ENCODE measurements at regions not wholly inside any gene's neighbourhood (a gene's known extent, or its start where the extent isn't known, plus 50 kb on each side); places are given as distances from the start of the nearest gene placed in this dataset.

DNA sequence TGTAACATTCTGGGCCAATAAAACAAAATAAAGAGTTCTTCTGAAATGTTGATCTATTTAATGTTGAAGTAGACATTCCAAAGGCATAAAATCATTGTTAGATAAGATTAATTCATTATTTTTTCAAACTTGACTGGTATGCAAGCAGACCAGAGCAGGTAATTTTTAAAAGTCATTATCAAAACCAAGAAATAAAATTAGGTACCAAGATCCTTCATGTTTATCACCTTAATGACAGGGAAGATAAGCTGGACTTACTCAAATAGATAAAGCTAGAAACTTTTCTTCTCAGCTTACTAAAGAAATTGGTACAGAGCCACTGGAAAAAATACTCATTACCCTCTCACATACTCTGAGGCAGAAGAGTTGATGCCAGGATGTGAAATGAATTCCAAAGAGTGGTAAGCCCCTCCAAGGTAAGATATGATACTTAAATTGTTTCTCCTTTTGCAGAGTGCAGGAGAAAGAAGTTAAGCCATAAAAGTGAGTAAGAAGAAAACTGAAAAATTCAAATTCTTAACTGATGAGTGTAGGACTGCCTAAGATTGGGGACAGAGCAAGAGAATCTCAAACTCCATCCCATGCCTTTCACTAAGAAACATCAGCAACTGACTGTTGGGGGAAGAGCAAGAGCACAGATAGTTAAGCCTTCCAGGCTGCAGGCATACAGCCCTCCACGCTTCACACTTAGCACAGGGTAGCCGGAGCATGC lies 111.9 kb downstream of the SLC41A2 start:
- Histone ChIP-seq H3K27me3 (ENCODE audit: control insufficient read depth in 2 of 2, insufficient read depth in 1 of 2, low read length in 1 of 2) (no peaks in the 10 kb centered on the region), H3K36me3 (ENCODE audit: control insufficient read depth in 2 of 2, insufficient read depth in 2 of 2, low read length in 1 of 2) (no peaks in the 10 kb centered on the region), H3K4me1 (ENCODE audit: control insufficient read depth in 2 of 2, insufficient read depth in 2 of 2, low read length in 2 of 2) (no peaks in the 10 kb centered on the region), H3K4me3 (ENCODE audit: low read length in 2 of 2) (no peak overlapping the region), H3K9me3 (ENCODE audit: control insufficient read depth in 2 of 2, insufficient read depth in 1 of 2, low read length in 1 of 2) (no peaks in the 10 kb centered on the region), H3K27ac (ENCODE audit: low read depth in 1 of 2, low read length in 1 of 2) (no peak overlapping the region)
- DNase-seq (ENCODE audit: low read depth in 6 of 9, low spot score in 9 of 9), result no peak
- WGBS, result 100% methylated on average over 2 of the region's 2 CpGs

GRCh38 chr12:104844123-104844522 lies 114.0 kb downstream of the SLC41A2 start:
- Histone ChIP-seq H3K27ac (ENCODE audit: low read depth in 1 of 2, low read length in 1 of 2) (no peak overlapping the region), H3K9me3 (ENCODE audit: control insufficient read depth in 2 of 2, insufficient read depth in 1 of 2, low read length in 1 of 2) (no peaks in the 10 kb centered on the region), H3K27me3 (ENCODE audit: control insufficient read depth in 2 of 2, insufficient read depth in 1 of 2, low read length in 1 of 2) (no peaks in the 10 kb centered on the region), H3K4me3 (ENCODE audit: low read length in 2 of 2) (no peak overlapping the region), H3K36me3 (ENCODE audit: control insufficient read depth in 2 of 2, insufficient read depth in 2 of 2, low read length in 1 of 2) (no peaks in the 10 kb centered on the region), H3K4me1 (ENCODE audit: control insufficient read depth in 2 of 2, insufficient read depth in 2 of 2, low read length in 2 of 2) (no peaks in the 10 kb centered on the region)
- WGBS, result 97% methylated on average over 1 of the region's 1 CpG
- DNase-seq (ENCODE audit: low read depth in 6 of 9, low spot score in 9 of 9), result no peak

GRCh38 chr12:104840262-104840661 lies 117.8 kb downstream of the SLC41A2 start:
- H3K4me1 ChIP-seq (ENCODE audit: control insufficient read depth in 2 of 2, insufficient read depth in 2 of 2, low read length in 2 of 2), result no peaks in the 10 kb centered on the region
- no peaks in the 10 kb centered on the region for H3K27me3 ChIP-seq (ENCODE audit: control insufficient read depth in 2 of 2, insufficient read depth in 1 of 2, low read length in 1 of 2)
- no peaks in the 10 kb centered on the region for H3K9me3 ChIP-seq (ENCODE audit: control insufficient read depth in 2 of 2, insufficient read depth in 1 of 2, low read length in 1 of 2)
- H3K36me3 ChIP-seq (ENCODE audit: control insufficient read depth in 2 of 2, insufficient read depth in 2 of 2, low read length in 1 of 2), result no peaks in the 10 kb centered on the region
- no peak for DNase-seq (ENCODE audit: low read depth in 6 of 9, low spot score in 9 of 9)
- 100% methylated on average over 1 of the region's 1 CpG for WGBS
- no peak overlapping the region for H3K27ac ChIP-seq (ENCODE audit: low read depth in 1 of 2, low read length in 1 of 2)
- no peak overlapping the region for H3K4me3 ChIP-seq (ENCODE audit: low read length in 2 of 2)

DNA sequence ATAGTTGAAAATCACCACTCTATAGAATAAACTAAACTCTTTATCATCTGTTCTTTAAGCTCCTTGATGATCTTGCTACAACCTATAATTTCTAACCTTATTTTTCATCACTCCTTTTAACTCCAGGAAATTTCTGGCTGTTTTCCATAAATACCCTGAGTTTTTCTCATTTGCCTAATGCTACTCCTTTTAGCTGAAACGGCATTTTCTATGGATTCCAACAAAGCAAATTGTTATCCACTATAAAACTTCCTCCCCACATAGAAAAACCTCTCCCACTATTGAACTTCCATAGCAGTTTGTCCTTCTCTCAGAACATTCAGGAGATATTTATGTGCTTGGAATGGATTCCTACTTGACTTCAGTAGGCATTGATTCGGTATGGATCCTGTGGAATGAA lies 122.8 kb downstream of the SLC41A2 start:
- Histone ChIP-seq H3K27ac (ENCODE audit: low read depth in 1 of 2, low read length in 1 of 2) (no peak overlapping the region), H3K27me3 (ENCODE audit: control insufficient read depth in 2 of 2, insufficient read depth in 1 of 2, low read length in 1 of 2) (no peaks in the 10 kb centered on the region), H3K4me1 (ENCODE audit: control insufficient read depth in 2 of 2, insufficient read depth in 2 of 2, low read length in 2 of 2) (no peaks in the 10 kb centered on the region), H3K36me3 (ENCODE audit: control insufficient read depth in 2 of 2, insufficient read depth in 2 of 2, low read length in 1 of 2) (no peaks in the 10 kb centered on the region), H3K4me3 (ENCODE audit: low read length in 2 of 2) (no peak overlapping the region), H3K9me3 (ENCODE audit: control insufficient read depth in 2 of 2, insufficient read depth in 1 of 2, low read length in 1 of 2) (no peaks in the 10 kb centered on the region)
- DNase-seq (ENCODE audit: low read depth in 6 of 9, low spot score in 9 of 9), result no peak
- 98% methylated on average over 2 of the region's 2 CpGs for WGBS

DNA sequence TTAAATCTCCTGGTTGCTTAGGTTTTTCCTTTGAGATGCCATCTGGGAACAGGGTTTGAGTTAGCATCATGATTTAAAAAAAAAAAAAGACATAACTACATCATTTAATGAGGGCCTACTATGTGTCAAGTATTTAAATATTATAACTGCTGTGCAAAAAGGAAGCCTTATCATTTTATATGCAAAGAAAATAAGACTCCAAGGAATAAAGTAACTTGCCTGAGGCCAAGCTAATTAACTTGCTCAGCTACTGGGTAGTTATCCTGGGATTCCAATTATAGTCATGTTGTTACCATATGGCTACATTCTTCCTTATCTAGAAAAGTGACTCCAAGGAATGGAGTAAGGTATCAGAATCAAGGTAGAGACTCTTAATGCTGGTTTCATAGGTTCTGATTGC lies 123.5 kb downstream of the SLC41A2 start:
- no peak for DNase-seq (ENCODE audit: low read depth in 6 of 9, low spot score in 9 of 9)
- Histone ChIP-seq H3K9me3 (ENCODE audit: control insufficient read depth in 2 of 2, insufficient read depth in 1 of 2, low read length in 1 of 2) (no peaks in the 10 kb centered on the region), H3K27ac (ENCODE audit: low read depth in 1 of 2, low read length in 1 of 2) (no peak overlapping the region), H3K27me3 (ENCODE audit: control insufficient read depth in 2 of 2, insufficient read depth in 1 of 2, low read length in 1 of 2) (no peaks in the 10 kb centered on the region), H3K4me3 (ENCODE audit: low read length in 2 of 2) (no peak overlapping the region), H3K4me1 (ENCODE audit: control insufficient read depth in 2 of 2, insufficient read depth in 2 of 2, low read length in 2 of 2) (no peaks in the 10 kb centered on the region), H3K36me3 (ENCODE audit: control insufficient read depth in 2 of 2, insufficient read depth in 2 of 2, low read length in 1 of 2) (no peaks in the 10 kb centered on the region)

GRCh38 chr12:104833756-104834155 lies 124.3 kb downstream of the SLC41A2 start:
- DNase-seq (ENCODE audit: low read depth in 6 of 9, low spot score in 9 of 9), result no peak
- no peaks in the 10 kb centered on the region for H3K27me3 ChIP-seq (ENCODE audit: control insufficient read depth in 2 of 2, insufficient read depth in 1 of 2, low read length in 1 of 2)
- no peaks in the 10 kb centered on the region for H3K36me3 ChIP-seq (ENCODE audit: control insufficient read depth in 2 of 2, insufficient read depth in 2 of 2, low read length in 1 of 2)
- H3K4me1 ChIP-seq (ENCODE audit: control insufficient read depth in 2 of 2, insufficient read depth in 2 of 2, low read length in 2 of 2), result no peaks in the 10 kb centered on the region
- no peaks in the 10 kb centered on the region for H3K9me3 ChIP-seq (ENCODE audit: control insufficient read depth in 2 of 2, insufficient read depth in 1 of 2, low read length in 1 of 2)
- no peak overlapping the region for H3K4me3 ChIP-seq (ENCODE audit: low read length in 2 of 2)
- 97% methylated on average over 1 of the region's 1 CpG for WGBS
- H3K27ac ChIP-seq (ENCODE audit: low read depth in 1 of 2, low read length in 1 of 2), result no peak overlapping the region

DNA sequence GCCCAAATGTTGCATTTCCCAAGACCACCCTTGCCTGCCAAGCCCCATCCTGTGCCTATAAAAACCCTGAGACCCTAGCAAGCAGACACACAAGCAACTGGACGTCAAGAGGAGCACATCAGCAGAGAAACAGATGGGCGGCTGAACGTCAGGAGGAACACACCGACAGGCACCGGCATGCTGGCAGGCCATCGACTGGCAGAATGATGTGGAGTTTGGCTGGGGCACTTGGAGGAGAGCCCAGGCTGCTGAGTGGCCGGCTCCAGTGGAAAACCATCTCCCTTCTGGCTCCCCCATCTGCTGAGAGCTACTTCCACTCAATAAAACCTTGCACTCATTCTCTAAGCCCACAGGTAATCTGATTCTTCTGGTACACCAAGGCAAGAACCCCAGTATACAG lies 130.1 kb downstream of the SLC41A2 start:
- DNase-seq (ENCODE audit: low read depth in 6 of 9, low spot score in 9 of 9), result no peak
- 79% methylated on average over 7 of the region's 7 CpGs for WGBS

DNA sequence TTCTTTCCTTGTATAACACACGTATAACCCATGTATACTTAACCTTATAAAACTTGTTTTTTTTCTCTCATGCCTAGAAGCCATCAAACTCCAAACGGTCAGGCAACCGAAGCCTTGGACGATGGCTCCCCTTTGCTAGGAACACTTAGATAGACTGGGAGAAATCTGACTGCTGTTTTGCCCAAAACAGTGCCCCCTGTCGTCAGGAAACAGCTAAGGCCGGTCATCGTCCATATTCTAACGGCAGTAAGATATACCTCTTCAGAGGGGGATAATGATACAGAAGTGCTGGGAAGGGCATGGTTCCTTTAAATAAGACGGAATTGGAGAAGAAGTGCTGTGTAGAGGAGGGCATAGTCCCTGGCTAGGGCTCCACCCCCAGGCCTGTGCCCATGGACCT lies 130.5 kb downstream of the SLC41A2 start:
- peaks cover 2 to 20% of the 10 kb centered on the region in 2 donors for H3K9me3 ChIP-seq (ENCODE audit: control insufficient read depth in 2 of 2, insufficient read depth in 1 of 2, low read length in 1 of 2)
- WGBS, result 90% methylated on average over 9 of the region's 9 CpGs
- DNase-seq (ENCODE audit: low read depth in 6 of 9, low spot score in 9 of 9), result no peak
- H3K4me1 ChIP-seq (ENCODE audit: control insufficient read depth in 2 of 2, insufficient read depth in 2 of 2, low read length in 2 of 2), result no peaks in the 10 kb centered on the region
- H3K36me3 ChIP-seq (ENCODE audit: control insufficient read depth in 2 of 2, insufficient read depth in 2 of 2, low read length in 1 of 2), result no peaks in the 10 kb centered on the region
- no peaks in the 10 kb centered on the region for H3K27me3 ChIP-seq (ENCODE audit: control insufficient read depth in 2 of 2, insufficient read depth in 1 of 2, low read length in 1 of 2)
- no peak overlapping the region for H3K27ac ChIP-seq (ENCODE audit: low read depth in 1 of 2, low read length in 1 of 2)
- no peak overlapping the region for H3K4me3 ChIP-seq (ENCODE audit: low read length in 2 of 2)

More for the DNA sequence above, 130.1 kb downstream of the SLC41A2 start:
- no peak overlapping the region for H3K4me3 ChIP-seq (ENCODE audit: low read length in 2 of 2)
- no peaks in the 10 kb centered on the region for H3K4me1 ChIP-seq (ENCODE audit: control insufficient read depth in 2 of 2, insufficient read depth in 2 of 2, low read length in 2 of 2)
- no peaks in the 10 kb centered on the region for H3K36me3 ChIP-seq (ENCODE audit: control insufficient read depth in 2 of 2, insufficient read depth in 2 of 2, low read length in 1 of 2)
- peaks cover 2 to 20% of the 10 kb centered on the region in 2 donors for H3K9me3 ChIP-seq (ENCODE audit: control insufficient read depth in 2 of 2, insufficient read depth in 1 of 2, low read length in 1 of 2)
- no peaks in the 10 kb centered on the region for H3K27me3 ChIP-seq (ENCODE audit: control insufficient read depth in 2 of 2, insufficient read depth in 1 of 2, low read length in 1 of 2)
- no peak overlapping the region for H3K27ac ChIP-seq (ENCODE audit: low read depth in 1 of 2, low read length in 1 of 2)

DNA sequence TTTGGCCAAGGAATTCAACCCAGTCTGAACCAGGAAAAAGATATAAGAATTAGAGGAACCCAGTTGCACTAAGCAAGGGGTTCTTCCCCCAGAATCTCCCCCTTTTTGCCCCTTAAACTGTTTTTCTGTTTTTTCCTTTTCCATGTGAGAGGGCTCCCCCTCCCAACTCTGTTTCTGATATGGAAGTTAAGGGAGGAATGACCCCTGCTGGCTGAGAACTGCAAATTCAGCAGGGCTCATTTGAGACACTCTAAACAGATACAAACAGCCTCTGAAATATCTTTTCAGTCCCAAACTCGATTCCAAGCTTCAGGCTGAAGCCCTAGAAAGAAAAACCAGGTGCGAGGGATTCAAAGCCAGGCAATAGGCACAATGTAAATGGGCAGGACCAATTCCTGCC lies 132.7 kb downstream of the SLC41A2 start:
- DNase-seq (ENCODE audit: low read depth in 6 of 9, low spot score in 9 of 9), result no peak
- H3K27ac ChIP-seq (ENCODE audit: low read depth in 1 of 2, low read length in 1 of 2), result no peak overlapping the region
- 91% methylated on average over 2 of the region's 2 CpGs for WGBS
- H3K4me1 ChIP-seq (ENCODE audit: control insufficient read depth in 2 of 2, insufficient read depth in 2 of 2, low read length in 2 of 2), result no peaks in the 10 kb centered on the region
- no peaks in the 10 kb centered on the region for H3K27me3 ChIP-seq (ENCODE audit: control insufficient read depth in 2 of 2, insufficient read depth in 1 of 2, low read length in 1 of 2)
- no peaks in the 10 kb centered on the region for H3K36me3 ChIP-seq (ENCODE audit: control insufficient read depth in 2 of 2, insufficient read depth in 2 of 2, low read length in 1 of 2)
- no peak overlapping the region for H3K4me3 ChIP-seq (ENCODE audit: low read length in 2 of 2)
- peaks cover 2 to 20% of the 10 kb centered on the region in 2 donors for H3K9me3 ChIP-seq (ENCODE audit: control insufficient read depth in 2 of 2, insufficient read depth in 1 of 2, low read length in 1 of 2)

Measured in thymus (tissue), 11 donors.